NCI-H2081 (cell line): ENCODE measurements at regions not wholly inside any gene's neighbourhood (a gene's known extent, or its start where the extent isn't known, plus 50 kb on each side); places are given as distances from the start of the nearest gene placed in this dataset.

ENCODE experiments used
- DNase-seq, 2 experiments: peaks; one replicate each; lab custom pipeline; 2025; lab: John Stamatoyannopoulos, UW

GRCh38 chr2:208545403-208546042 lies 138.9 kb downstream of the PTH2R start:
- DNase-seq = peak; percentile 70 to 92

GRCh38 chr2:208546107-208546506 lies 139.5 kb downstream of the PTH2R start:
- DNase-seq = no peak

GRCh38 chr2:208546860-208547650 lies 140.5 kb downstream of the PTH2R start:
- no peak for DNase-seq

- no peak for DNase-seq
Measured at GRCh38 chr2:208548700-208549099, 142.1 kb downstream of the PTH2R start.

- no peak for DNase-seq
Measured at GRCh38 chr2:208549546-208550158, 143.1 kb downstream of the PTH2R start.

- no peak for DNase-seq
Measured at GRCh38 chr2:208552943-208553342, 146.4 kb downstream of the PTH2R start.

- DNase-seq = peak; percentile 34 to 84
Measured at GRCh38 chr2:208556983-208557484, 150.4 kb downstream of the PTH2R start.

- no peak for DNase-seq
Measured at GRCh38 chr2:208565690-208566416, 159.3 kb downstream of the PTH2R start.

- no peak for DNase-seq
Measured at GRCh38 chr2:208568203-208568602, 161.6 kb downstream of the PTH2R start.

- DNase-seq = no peak
Measured at GRCh38 chr2:208570066-208570465, 163.5 kb downstream of the PTH2R start.

GRCh38 chr2:208570851-208571763 lies 164.5 kb downstream of the PTH2R start:
- no peak for DNase-seq

GRCh38 chr2:208571764-208572131 lies 165.2 kb downstream of the PTH2R start:
- DNase-seq = no peak

GRCh38 chr2:208573569-208573968 lies 167.0 kb downstream of the PTH2R start:
- DNase-seq = no peak

- DNase-seq = no peak
Measured at GRCh38 chr2:208579678-208580077, 173.1 kb downstream of the PTH2R start.

- DNase-seq = no peak
Measured at GRCh38 chr2:208584378-208584985, 177.9 kb downstream of the PTH2R start.

- no peak for DNase-seq
Measured at GRCh38 chr2:208586516-208586915, 179.9 kb downstream of the PTH2R start.

GRCh38 chr2:208594642-208595385 lies 188.2 kb downstream of the PTH2R start:
- DNase-seq = no peak

- no peak for DNase-seq
Measured at GRCh38 chr2:208595386-208596275, 189.0 kb downstream of the PTH2R start.

- DNase-seq = peak in 1 of 2 experiments; percentile 36
Measured at GRCh38 chr2:208607694-208608093, 201.1 kb downstream of the PTH2R start.
